Neural progenitor cell (in vitro differentiated cells): ENCODE measurements at regions not wholly inside any gene's neighbourhood (a gene's known extent, or its start where the extent isn't known, plus 50 kb on each side); places are given as distances from the start of the nearest gene placed in this dataset.

Experiments
- CTCF ChIP-seq: fragments of 200-600 bp; sonication (generic); IDR thresholded peaks from 2 replicates; pipeline ENCODE4 v1.5.1; 2017; ENCODE audit warnings: antibody characterized with exemption, mild to moderate bottlenecking
- EZH2 ChIP-seq: fragments of 200-600 bp; sonication (generic); IDR thresholded peaks from 2 replicates; pipeline ENCODE4 v1.6.1; 2017; ENCODE audit warnings: antibody characterized with exemption, mild to moderate bottlenecking, moderate library complexity
- EZH2phosphoT487 ChIP-seq: fragments of 200-600 bp; sonication (generic); IDR thresholded peaks from 2 replicates; pipeline ENCODE4 v1.6.1; 2017; ENCODE audit warnings: antibody characterized with exemption

GRCh38 chr7:91336106-91336505 is 71.9 kb downstream of the FZD1 start:
- TF ChIP-seq EZH2 (no peak), CTCF (no peak), EZH2phosphoT487 (no peak)
